K562 (cell line): ENCODE measurements at regions not wholly inside any gene's neighbourhood (a gene's known extent, or its start where the extent isn't known, plus 50 kb on each side); places are given as distances from the start of the nearest gene placed in this dataset.

ENCODE experiments used
- BRD4 ChIP-seq: fragments of 200-600 bp; sonication (generic); IDR thresholded peaks from 2 replicates; pipeline ENCODE4 v1.6.1; 2017; ENCODE audit warnings: inconsistent platforms
- CBX3 ChIP-seq, 2 experiments: IDR thresholded peaks; 1 replicate in 1 of 2; 2 replicates in 1 of 2; pipeline ENCODE4 v1.6.1; 2012; ENCODE audit warnings: inconsistent platforms in 2 of 2, low read length in 2 of 2, borderline replicate concordance in 1 of 2, control low read depth in 1 of 2
- CTCF ChIP-seq, 3 experiments: IDR thresholded peaks in 2 of 3; conservative IDR thresholded peaks in 1 of 3; 2 replicates each; pipeline ENCODE4 v1.5.1; 2011 to 2012; ENCODE audit warnings: low read length in 3 of 3, mild to moderate bottlenecking in 3 of 3, control low read depth in 2 of 3, improper control_type of control experiment in 1 of 3, inconsistent platforms in 1 of 3, low read depth in 1 of 3, mixed read lengths in 1 of 3, moderate library complexity in 1 of 3; ENCODE audit not compliant: insufficient read depth in 2 of 3
- E2F1 ChIP-seq: sonication (generic); formaldehyde crosslinking; IDR thresholded peaks from 2 replicates; pipeline ENCODE4 v1.8.1; 2023; ENCODE audit warnings: mild to moderate bottlenecking, missing genetic modification reagents, moderate library complexity
- HDAC6 ChIP-seq: IDR thresholded peaks from 2 replicates; pipeline ENCODE4 v1.6.1; 2012; ENCODE audit warnings: low read depth, mild to moderate bottlenecking, control low read depth, inconsistent platforms, low read length, moderate library complexity
- MAX ChIP-seq: sonication (generic); formaldehyde crosslinking; IDR thresholded peaks from 2 replicates; pipeline ENCODE4 v1.9.0; 2022; ENCODE audit warnings: mild to moderate bottlenecking, missing genetic modification reagents
- NFXL1 ChIP-seq: fragments of 450-650 bp; formaldehyde crosslinking; IDR thresholded peaks from 2 replicates; pipeline ENCODE4 v1.4.0; 2021; ENCODE audit warnings: mild to moderate bottlenecking
- SRF ChIP-seq, 2 experiments: fragments of 250-450, 450-650 bp in 1 of 2; sonication (Bioruptor Pico) in 1 of 2; sonication (generic) in 1 of 2; formaldehyde crosslinking; IDR thresholded peaks; 2 replicates each; pipeline versions ENCODE4 v1.5.0 to v1.5.1; 2020 to 2022; ENCODE audit warnings: mild to moderate bottlenecking in 1 of 2, missing genetic modification reagents in 1 of 2
- TCF7 ChIP-seq: sonication (generic); IDR thresholded peaks from 2 replicates; pipeline ENCODE4 v1.6.1; 2016; ENCODE audit warnings: antibody characterized with exemption, borderline replicate concordance
- ZNF274 ChIP-seq: IDR thresholded peaks from 2 replicates; pipeline ENCODE4 v1.6.1; 2011; ENCODE audit warnings: low read depth, mild to moderate bottlenecking, low read length, moderate library complexity, borderline replicate concordance

- TF ChIP-seq CTCF (IDR thresholded peaks at IDR 0.05 in 2 of 3, conservative IDR thresholded peaks at IDR 0.05 in 1 of 3; ENCODE audit: insufficient read depth in 2 of 3, low read depth in 1 of 3, low read length in 3 of 3): no peak
- TF ChIP-seq NFXL1 (CRISPR knock-in tag): no peak
- TF ChIP-seq TCF7: no peak
- TF ChIP-seq CBX3 (IDR thresholded peaks at IDR 0.05; ENCODE audit: borderline replicate concordance in 1 of 2, low read length in 2 of 2): no peak
- TF ChIP-seq BRD4: no peak
- TF ChIP-seq E2F1: no peak
- no peak for TF ChIP-seq ZNF274
- no peak for TF ChIP-seq SRF (CRISPR knock-in tag; IDR thresholded peaks at IDR 0.05)
- no peak for TF ChIP-seq MAX (CRISPR knock-in tag)
- TF ChIP-seq HDAC6: no peak
Measured at GRCh38 chr20:47964149-47964548, 178.9 kb upstream of the SULF2 start.
